H9 (cell line): ENCODE measurements at regions not wholly inside any gene's neighbourhood (a gene's known extent, or its start where the extent isn't known, plus 50 kb on each side); places are given as distances from the start of the nearest gene placed in this dataset.

ENCODE experiments used
- DNase-seq: peaks from one replicate; pipeline ENCODE4 v3.0.0-alpha.2; 2017
- H2AFZ ChIP-seq: one replicate; pipeline ENCODE4 v1.6.1; 2013; ENCODE audit warnings: mild to moderate bottlenecking, low read length, control low read depth, moderate library complexity
- H2AK5ac ChIP-seq: 2 replicates; pipeline ENCODE4 v1.6.1; 2013; ENCODE audit warnings: low read length, control low read depth, mixed read lengths; ENCODE audit not compliant: insufficient read length
- H2BK120ac ChIP-seq: one replicate; pipeline ENCODE4 v1.6.1; 2013; ENCODE audit warnings: low read depth, mild to moderate bottlenecking, low read length, control low read depth, inconsistent platforms; ENCODE audit not compliant: poor library complexity, severe bottlenecking
- H2BK12ac ChIP-seq: 2 replicates; pipeline ENCODE4 v1.6.1; 2013; ENCODE audit warnings: low read length, control low read depth, mixed read lengths, low read depth; ENCODE audit not compliant: insufficient read length
- H2BK15ac ChIP-seq: 2 replicates; pipeline ENCODE4 v1.6.1; 2013; ENCODE audit warnings: low read depth, low read length, control low read depth
- H2BK20ac ChIP-seq: one replicate; pipeline ENCODE4 v1.6.1; 2013; ENCODE audit warnings: low read depth, mild to moderate bottlenecking, low read length, control low read depth, inconsistent platforms; ENCODE audit not compliant: poor library complexity, severe bottlenecking
- H2BK5ac ChIP-seq: 2 replicates; pipeline ENCODE4 v1.6.1; 2013; ENCODE audit warnings: low read length, control low read depth, mixed read lengths; ENCODE audit not compliant: insufficient read length
- H3K14ac ChIP-seq: 2 replicates; pipeline ENCODE4 v1.6.1; 2013; ENCODE audit warnings: low read length, control low read depth; ENCODE audit not compliant: insufficient read depth
- H3K18ac ChIP-seq: 2 replicates; pipeline ENCODE4 v1.6.1; 2013; ENCODE audit warnings: low read depth, mild to moderate bottlenecking, mixed read lengths, low read length, control low read depth; ENCODE audit not compliant: insufficient read length
- H3K23ac ChIP-seq: 2 replicates; pipeline ENCODE4 v1.6.1; 2013; ENCODE audit warnings: low read length, control low read depth, mixed read lengths, low read depth; ENCODE audit not compliant: insufficient read length
- H3K23me2 ChIP-seq: 2 replicates; pipeline ENCODE4 v1.6.1; 2013; ENCODE audit warnings: low read depth, mild to moderate bottlenecking, mixed read lengths, low read length, control low read depth; ENCODE audit not compliant: insufficient read length, poor library complexity, severe bottlenecking
- H3K27ac ChIP-seq: 2 replicates; pipeline ENCODE4 v1.5.1; 2013; ENCODE audit warnings: low read length, control low read depth, mixed read lengths, low read depth; ENCODE audit not compliant: insufficient read length
- H3K27me3 ChIP-seq: 2 replicates; pipeline ENCODE4 v1.6.1; 2013; ENCODE audit warnings: low read length, control low read depth, inconsistent platforms; ENCODE audit not compliant: insufficient read depth
- H3K4ac ChIP-seq: 2 replicates; pipeline ENCODE4 v1.6.1; 2013; ENCODE audit warnings: low read depth, mild to moderate bottlenecking, control low read depth, inconsistent platforms, low read length, moderate library complexity
- H3K4me1 ChIP-seq: 2 replicates; pipeline ENCODE4 v1.6.1; 2013; ENCODE audit warnings: low read length, control low read depth, inconsistent platforms; ENCODE audit not compliant: insufficient read depth
- H3K4me2 ChIP-seq: 2 replicates; pipeline ENCODE4 v1.6.1; 2013; ENCODE audit warnings: low read length, control low read depth, mixed read lengths; ENCODE audit not compliant: insufficient read length, insufficient read depth
- H3K56ac ChIP-seq: 2 replicates; pipeline ENCODE4 v1.6.1; 2013; ENCODE audit warnings: low read depth, mild to moderate bottlenecking, mixed read lengths, low read length, control low read depth; ENCODE audit not compliant: insufficient read length
- H3K79me1 ChIP-seq: 2 replicates; pipeline ENCODE4 v1.6.1; 2013; ENCODE audit warnings: low read depth, mild to moderate bottlenecking, moderate library complexity, low read length, control low read depth, inconsistent platforms; ENCODE audit not compliant: insufficient read depth, poor library complexity, severe bottlenecking
- H3K79me2 ChIP-seq: 2 replicates; pipeline ENCODE4 v1.6.1; 2013; ENCODE audit warnings: low read length, control low read depth, inconsistent platforms; ENCODE audit not compliant: insufficient read depth
- H3K9ac ChIP-seq: 2 replicates; pipeline ENCODE4 v1.6.1; 2013; ENCODE audit warnings: low read length, control low read depth, mixed read lengths; ENCODE audit not compliant: insufficient read length; ENCODE audit errors: extremely low read depth
- H3K9me3 ChIP-seq: one replicate; pipeline ENCODE4 v1.6.1; 2013; ENCODE audit warnings: low read depth, low read length, inconsistent platforms; ENCODE audit not compliant: control insufficient read depth
- H3T11ph ChIP-seq: one replicate; pipeline ENCODE4 v1.6.1; 2013; ENCODE audit warnings: mild to moderate bottlenecking, low read length, control low read depth, inconsistent platforms
- H4K20me1 ChIP-seq: one replicate; pipeline ENCODE4 v1.6.1; 2013; ENCODE audit not compliant: control insufficient read depth, insufficient read length, insufficient read depth
- H4K5ac ChIP-seq: 2 replicates; pipeline ENCODE4 v1.6.1; 2013; ENCODE audit warnings: low read depth, mild to moderate bottlenecking, mixed read lengths, low read length, control low read depth; ENCODE audit not compliant: insufficient read length
- H4K8ac ChIP-seq: replicated peaks from 2 replicates; pipeline ENCODE4 v1.6.1; 2013; ENCODE audit warnings: low read length, control low read depth, mixed read lengths, low read depth; ENCODE audit not compliant: insufficient read length
- H4K91ac ChIP-seq: 2 replicates; pipeline ENCODE4 v1.6.1; 2013; ENCODE audit warnings: low read depth, mild to moderate bottlenecking, moderate library complexity, mixed read lengths, low read length, control low read depth; ENCODE audit not compliant: insufficient read length
- H3K27ac Mint-ChIP-seq, 3 experiments: 2 replicates in 2 of 3; 3 replicates in 1 of 3; pipeline ENCODE4 v1.8.0; 2020 to 2021; ENCODE audit warnings: mixed read lengths in 3 of 3, mild to moderate bottlenecking in 1 of 3, moderate library complexity in 1 of 3
- H3K27me3 Mint-ChIP-seq: 2 replicates; pipeline ENCODE4 v1.8.0; 2021; ENCODE audit warnings: low read depth, mild to moderate bottlenecking, moderate library complexity, mixed read lengths
- H3K36me3 Mint-ChIP-seq, 3 experiments: 2 replicates in 2 of 3; 3 replicates in 1 of 3; pipeline ENCODE4 v1.8.0; 2020 to 2021; ENCODE audit warnings: low read depth in 3 of 3, mixed read lengths in 3 of 3; ENCODE audit not compliant: insufficient read depth in 1 of 3
- H3K4me1 Mint-ChIP-seq, 2 experiments: 2 replicates each; pipeline ENCODE4 v1.8.0; 2020; ENCODE audit warnings: mixed read lengths in 2 of 2
- H3K4me3 Mint-ChIP-seq, 2 experiments: 2 replicates in 1 of 2; 3 replicates in 1 of 2; pipeline ENCODE4 v1.8.0; 2020 to 2021; ENCODE audit warnings: mild to moderate bottlenecking in 2 of 2, mixed read lengths in 2 of 2, moderate library complexity in 1 of 2
- H3K9me3 Mint-ChIP-seq, 2 experiments: 2 replicates in 1 of 2; 3 replicates in 1 of 2; pipeline ENCODE4 v1.8.0; 2020; ENCODE audit warnings: mild to moderate bottlenecking in 2 of 2, mixed read lengths in 2 of 2, moderate library complexity in 1 of 2
- WGBS: extraction: QIAGEN DNeasy Blood & Tissue Kit; methylation state at CpG from one replicate; pipeline ENCODE4 v1.1.7; 2013; ENCODE audit warnings: missing lambda C conversion rate, low lambda C conversion rate, mixed read lengths; ENCODE audit not compliant: insufficient read length; ENCODE audit errors: extremely low coverage; 5-methylcytosine and 5-hydroxymethylcytosine counted together
- TF ChIP-seq, protein P1 (sequence below): fragments of 200-600 bp; sonication (generic); conservative IDR thresholded peaks from 3 replicates; pipeline ENCODE4 v1.8.0; 2021; ENCODE audit warnings: antibody characterized with exemption, mild to moderate bottlenecking

DNA sequence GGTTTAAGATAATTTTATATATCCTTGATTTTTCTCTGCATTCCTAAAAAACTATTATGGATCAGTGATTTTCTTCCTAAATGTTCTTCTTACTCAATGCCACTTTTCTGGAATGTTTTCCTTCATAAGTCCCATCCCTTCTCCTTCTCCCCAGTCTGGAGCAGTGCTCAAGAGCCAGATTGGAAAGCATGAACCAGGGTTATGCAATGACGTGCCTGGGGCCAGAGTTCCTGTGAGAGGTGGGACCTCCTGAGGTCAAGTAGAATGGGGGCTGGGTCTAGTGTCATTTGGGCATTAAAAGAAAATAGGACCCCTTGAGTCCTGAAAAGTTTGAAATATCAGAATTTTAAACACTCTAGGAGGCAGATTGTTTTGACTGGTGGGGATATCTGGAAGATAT, 132.0 kb upstream of the NPY start:
- Histone ChIP-seq H3K4me2 (no peak overlapping the region), H3K27ac (no peak overlapping the region), H4K20me1 (no peaks in the 10 kb centered on the region), H3K9me3 (no peaks in the 10 kb centered on the region), H2BK5ac (no peak overlapping the region), H3K23ac (no peak overlapping the region), H2AK5ac (no peak overlapping the region), H3K79me1 (no peaks in the 10 kb centered on the region), H3K23me2 (no peaks in the 10 kb centered on the region), H3K79me2 (no peaks in the 10 kb centered on the region), H3K56ac (no peak overlapping the region), H4K91ac (no peak overlapping the region), H3K4me1 (no peaks in the 10 kb centered on the region), H3K18ac (no peak overlapping the region), H3K9ac (no peak overlapping the region), H2BK15ac (no peak overlapping the region), H2BK120ac (no peak overlapping the region), H3K4ac (no peak overlapping the region), H4K8ac (no peak overlapping the region), H3T11ph (no peak overlapping the region), H2BK12ac (no peak overlapping the region), H3K14ac (no peak overlapping the region), H4K5ac (no peak overlapping the region), H2BK20ac (no peak overlapping the region), H2AFZ (no peak overlapping the region), H3K27me3 (no peaks in the 10 kb centered on the region)
- no CpG with 5 or more reads among the region's 1 CpG for WGBS
- H3K4me3 Mint-ChIP-seq = no peak overlapping the region
- DNase-seq = no peak
- H3K9me3 Mint-ChIP-seq = peaks cover 24 to 28% of the 10 kb centered on the region in 2 experiments; a peak in 4 of 5 replicates
- no peak overlapping the region for H3K27ac Mint-ChIP-seq
- TF ChIP-seq, protein P1, sequence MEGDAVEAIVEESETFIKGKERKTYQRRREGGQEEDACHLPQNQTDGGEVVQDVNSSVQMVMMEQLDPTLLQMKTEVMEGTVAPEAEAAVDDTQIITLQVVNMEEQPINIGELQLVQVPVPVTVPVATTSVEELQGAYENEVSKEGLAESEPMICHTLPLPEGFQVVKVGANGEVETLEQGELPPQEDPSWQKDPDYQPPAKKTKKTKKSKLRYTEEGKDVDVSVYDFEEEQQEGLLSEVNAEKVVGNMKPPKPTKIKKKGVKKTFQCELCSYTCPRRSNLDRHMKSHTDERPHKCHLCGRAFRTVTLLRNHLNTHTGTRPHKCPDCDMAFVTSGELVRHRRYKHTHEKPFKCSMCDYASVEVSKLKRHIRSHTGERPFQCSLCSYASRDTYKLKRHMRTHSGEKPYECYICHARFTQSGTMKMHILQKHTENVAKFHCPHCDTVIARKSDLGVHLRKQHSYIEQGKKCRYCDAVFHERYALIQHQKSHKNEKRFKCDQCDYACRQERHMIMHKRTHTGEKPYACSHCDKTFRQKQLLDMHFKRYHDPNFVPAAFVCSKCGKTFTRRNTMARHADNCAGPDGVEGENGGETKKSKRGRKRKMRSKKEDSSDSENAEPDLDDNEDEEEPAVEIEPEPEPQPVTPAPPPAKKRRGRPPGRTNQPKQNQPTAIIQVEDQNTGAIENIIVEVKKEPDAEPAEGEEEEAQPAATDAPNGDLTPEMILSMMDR = no peak
- H3K36me3 Mint-ChIP-seq = peaks cover 11 to 24% (median 17%) of the 10 kb centered on the region in 3 experiments; a peak in 6 of 7 replicates
- peaks cover 7% of the 10 kb centered on the region for H3K27me3 Mint-ChIP-seq
- H3K4me1 Mint-ChIP-seq = no peaks in the 10 kb centered on the region
